Activated CD4-positive, alpha-beta T cell treated with anti-CD3 and anti-CD28 coated beads for 1 hour (primary cell): ENCODE measurements at regions not wholly inside any gene's neighbourhood (a gene's known extent, or its start where the extent isn't known, plus 50 kb on each side); places are given as distances from the start of the nearest gene placed in this dataset.

Experiments used
- DNase-seq: peaks from one replicate; pipeline ENCODE4 v3.0.0-alpha.2; 2020

GRCh38 chr2:41871080-41871479 is 176.7 kb upstream of the PKDCC start:
- no peak for DNase-seq

- no peak for DNase-seq
Observed at GRCh38 chr2:41872646-41873045, 175.2 kb upstream of the PKDCC start.

- no peak for DNase-seq
Observed at GRCh38 chr2:41873102-41874031, 174.5 kb upstream of the PKDCC start.

GRCh38 chr2:41877114-41877678 is 170.6 kb upstream of the PKDCC start:
- no peak for DNase-seq

GRCh38 chr2:41878056-41878455 is 169.8 kb upstream of the PKDCC start:
- DNase-seq = no peak

- no peak for DNase-seq
Observed at GRCh38 chr2:41878716-41879234, 169.0 kb upstream of the PKDCC start.

GRCh38 chr2:41879235-41879916 is 168.4 kb upstream of the PKDCC start:
- no peak for DNase-seq

- no peak for DNase-seq
Observed at GRCh38 chr2:41880561-41881243, 167.1 kb upstream of the PKDCC start.

GRCh38 chr2:41881249-41881648 is 166.6 kb upstream of the PKDCC start:
- DNase-seq = no peak

GRCh38 chr2:41884718-41885117 is 163.1 kb upstream of the PKDCC start:
- no peak for DNase-seq

- DNase-seq = no peak
Observed at GRCh38 chr2:41886145-41886664, 161.6 kb upstream of the PKDCC start.

GRCh38 chr2:41886757-41887156 is 161.1 kb upstream of the PKDCC start:
- no peak for DNase-seq

- DNase-seq = no peak
Observed at GRCh38 chr2:41890341-41890740, 157.5 kb upstream of the PKDCC start.

- no peak for DNase-seq
Observed at GRCh38 chr2:41892476-41892875, 155.3 kb upstream of the PKDCC start.

GRCh38 chr2:41894563-41895333 is 153.1 kb upstream of the PKDCC start:
- DNase-seq = no peak

GRCh38 chr2:41895334-41895664 is 152.5 kb upstream of the PKDCC start:
- no peak for DNase-seq

- DNase-seq = no peak
Observed at GRCh38 chr2:41896186-41896846, 151.5 kb upstream of the PKDCC start.

GRCh38 chr2:41899189-41899588 is 148.6 kb upstream of the PKDCC start:
- DNase-seq = no peak

GRCh38 chr2:41900101-41900577 is 147.7 kb upstream of the PKDCC start:
- DNase-seq = no peak

GRCh38 chr2:41902897-41903296 is 144.9 kb upstream of the PKDCC start:
- DNase-seq = no peak

GRCh38 chr2:41903474-41904135 is 144.2 kb upstream of the PKDCC start:
- DNase-seq = no peak
